Neutrophil (primary cell): ENCODE measurements at regions not wholly inside any gene's neighbourhood (a gene's known extent, or its start where the extent isn't known, plus 50 kb on each side); places are given as distances from the start of the nearest gene placed in this dataset.
"Not testable (repeated sequence)": the region's sequence is repeated elsewhere in the genome, so short reads cannot be mapped to it uniquely, and the experiment has no call there.

Experiments
- H3K27ac ChIP-seq: fragments of 200-600 bp; sonication (generic); 2 replicates; pipeline ENCODE4 v1.5.1; 2016; ENCODE audit warnings: mild to moderate bottlenecking, moderate library complexity
- H3K27me3 ChIP-seq: fragments of 200-600 bp; sonication (generic); 2 replicates; pipeline ENCODE4 v1.6.0; 2016; ENCODE audit warnings: mild to moderate bottlenecking
- H3K36me3 ChIP-seq: fragments of 200-600 bp; sonication (generic); 2 replicates; pipeline ENCODE4 v1.5.1; 2017
- H3K4me1 ChIP-seq, 2 experiments: fragments of 200-600 bp in 1 of 2; sonication (generic) in 1 of 2; 1 replicate in 1 of 2; 2 replicates in 1 of 2; pipeline versions ENCODE4 v1.5.1 to v1.6.1; 2013 to 2016; ENCODE audit warnings: low read depth in 1 of 2, low read length in 1 of 2, mild to moderate bottlenecking in 1 of 2, moderate library complexity in 1 of 2; ENCODE audit not compliant: control insufficient read depth in 1 of 2, insufficient read depth in 1 of 2
- H3K4me3 ChIP-seq, 2 experiments: fragments of 200-600 bp in 1 of 2; sonication (generic) in 1 of 2; 1 replicate in 1 of 2; 2 replicates in 1 of 2; pipeline ENCODE4 v1.5.1; 2013 to 2016; ENCODE audit warnings: low read depth in 1 of 2, low read length in 1 of 2, mild to moderate bottlenecking in 1 of 2, moderate library complexity in 1 of 2
- H3K9me3 ChIP-seq: fragments of 200-600 bp; sonication (generic); 2 replicates; pipeline ENCODE4 v1.5.1; 2016
- CTCF ChIP-seq: fragments of 200-600 bp; sonication (generic); IDR thresholded peaks from 2 replicates; pipeline ENCODE4 v1.5.1; 2016; ENCODE audit warnings: antibody characterized with exemption

GRCh38 chr16:29313559-29314048 lies 92.9 kb downstream of the NPIPB11 start:
- TF ChIP-seq CTCF = no peak
- H3K27ac ChIP-seq = no peak overlapping the region
- peaks cover 29% of the 10 kb centered on the region for H3K36me3 ChIP-seq
- H3K9me3 ChIP-seq = no peaks in the 10 kb centered on the region
- no peak overlapping the region for H3K4me3 ChIP-seq
- H3K4me1 ChIP-seq = peaks cover 5 to 8% of the 10 kb centered on the region in 2 experiments
- no peaks in the 10 kb centered on the region for H3K27me3 ChIP-seq

DNA sequence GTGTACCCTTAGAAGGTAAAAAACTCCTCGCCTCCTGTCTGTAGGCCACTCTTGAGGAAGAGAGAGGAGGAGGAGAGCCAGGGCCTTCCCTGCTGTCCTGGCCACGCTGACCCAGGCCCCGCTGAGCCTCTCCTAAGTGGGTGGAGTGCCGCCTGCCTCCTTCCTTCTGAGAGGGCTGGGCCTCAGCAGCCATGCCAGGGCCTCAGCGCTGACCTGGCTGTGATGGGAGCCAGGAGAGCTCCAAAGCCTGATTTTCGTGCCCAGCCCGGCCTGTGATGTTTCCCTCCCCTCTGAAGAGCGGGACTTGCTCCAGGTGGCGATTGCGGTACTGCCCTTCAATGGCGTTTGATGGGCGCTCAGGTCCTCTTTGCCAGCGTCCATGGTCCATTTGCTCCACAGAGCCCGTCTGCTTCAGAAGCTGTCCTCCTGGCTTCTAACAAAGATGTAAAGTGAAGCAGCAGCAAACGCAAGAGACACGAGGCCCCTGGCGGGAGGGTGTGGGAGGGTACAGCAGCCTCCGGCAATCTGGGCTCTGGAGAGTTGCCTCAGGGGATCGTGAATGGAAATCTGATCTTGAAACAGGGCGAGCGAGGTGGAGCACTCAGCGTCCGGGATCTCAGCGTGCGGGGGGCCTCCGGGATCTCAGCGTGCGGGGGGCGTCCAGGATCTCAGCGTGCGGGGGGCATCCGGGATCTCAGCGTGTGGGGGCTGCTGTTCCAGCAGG lies 93.5 kb downstream of the NPIPB11 start:
- no peaks in the 10 kb centered on the region for H3K9me3 ChIP-seq
- H3K27ac ChIP-seq = no peak overlapping the region
- TF ChIP-seq CTCF = no peak
- H3K27me3 ChIP-seq = no peaks in the 10 kb centered on the region
- H3K4me3 ChIP-seq = no peak overlapping the region
- H3K4me1 ChIP-seq = peaks cover 0 to 2% of the 10 kb centered on the region in 2 experiments
- H3K36me3 ChIP-seq = peaks cover 29% of the 10 kb centered on the region

DNA sequence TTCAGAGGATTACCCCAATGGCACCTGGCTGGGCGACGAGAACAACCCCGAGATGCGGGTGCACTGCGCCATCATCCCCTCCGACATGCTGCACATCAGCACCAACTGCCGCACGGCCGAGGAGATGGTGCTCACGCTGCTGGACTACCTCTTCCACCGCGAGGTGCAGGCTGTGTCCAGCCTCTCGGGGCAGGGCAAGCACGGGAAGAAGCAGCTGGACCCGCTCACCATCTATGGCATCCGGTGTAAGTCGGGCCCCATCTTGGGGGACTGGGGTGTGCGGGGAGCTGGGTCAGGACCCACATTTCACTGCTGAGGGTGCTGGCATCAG lies 94.2 kb downstream of the NPIPB11 start:
- not testable (repeated sequence) for H3K27ac ChIP-seq, H3K27me3 ChIP-seq, H3K4me3 ChIP-seq, H3K9me3 ChIP-seq, H3K4me1 ChIP-seq
- H3K36me3 ChIP-seq = peaks cover 29% of the 10 kb centered on the region

- Histone ChIP-seq H3K4me1 (no peaks in the 10 kb centered on the region), H3K4me3 (no peak overlapping the region), H3K36me3 (peaks cover 29% of the 10 kb centered on the region), H3K27me3 (no peaks in the 10 kb centered on the region), H3K9me3 (no peaks in the 10 kb centered on the region), H3K27ac (no peak overlapping the region)
- TF ChIP-seq CTCF = no peak
Observed at GRCh38 chr16:29311461-29312344, 94.8 kb downstream of the NPIPB11 start.

- peaks cover 31% of the 10 kb centered on the region for H3K36me3 ChIP-seq
- no peak for TF ChIP-seq CTCF
- no peaks in the 10 kb centered on the region for H3K27me3 ChIP-seq
- no peaks in the 10 kb centered on the region for H3K4me1 ChIP-seq
- H3K27ac ChIP-seq = no peak overlapping the region
- H3K4me3 ChIP-seq = no peak overlapping the region
- no peaks in the 10 kb centered on the region for H3K9me3 ChIP-seq
Observed at GRCh38 chr16:29310852-29311314, 95.6 kb downstream of the NPIPB11 start.

DNA sequence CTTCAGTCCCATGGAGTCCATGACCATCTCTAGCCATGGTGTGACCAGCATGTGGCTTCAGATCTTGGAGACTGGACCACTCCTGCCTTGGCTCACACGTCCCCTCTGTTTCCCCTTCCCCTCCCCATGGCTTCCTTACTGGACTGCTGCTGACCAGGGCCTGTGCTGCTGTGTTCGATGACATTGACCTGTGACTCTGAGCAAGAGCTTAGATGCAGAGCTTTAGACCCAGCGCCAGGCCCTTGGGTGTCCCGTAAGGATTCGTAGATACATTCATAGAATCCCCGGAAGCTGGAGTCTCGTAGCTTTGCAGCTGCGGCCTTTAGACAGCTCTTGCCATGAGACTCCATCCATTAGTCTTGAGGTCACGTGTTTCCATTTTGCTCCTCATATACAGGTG lies 96.3 kb downstream of the NPIPB11 start:
- H3K9me3 ChIP-seq, H3K27me3 ChIP-seq, H3K4me1 ChIP-seq, H3K27ac ChIP-seq, H3K4me3 ChIP-seq: not testable (repeated sequence)
- H3K36me3 ChIP-seq = peaks cover 28% of the 10 kb centered on the region

DNA sequence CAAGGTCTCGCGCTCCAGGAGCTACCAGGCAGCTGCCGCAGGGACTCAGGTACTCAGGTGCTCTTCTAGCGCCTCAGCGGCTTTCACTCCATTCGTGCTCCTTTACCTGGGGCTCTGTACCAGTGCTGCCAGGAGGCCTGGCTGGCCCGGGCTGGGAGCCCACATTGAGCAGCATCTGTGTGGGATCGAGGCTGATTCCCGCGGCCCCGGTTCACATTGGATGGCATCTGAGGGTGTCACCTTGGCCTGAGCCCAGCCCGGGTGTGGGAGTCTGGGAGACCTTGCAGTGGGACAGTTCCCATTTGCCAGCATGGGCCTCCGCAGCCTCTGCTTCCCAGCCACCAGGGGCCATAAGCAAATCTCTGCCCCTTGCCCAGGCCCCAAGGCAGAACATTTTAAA lies 96.9 kb downstream of the NPIPB11 start:
- H3K4me3 ChIP-seq, H3K4me1 ChIP-seq, H3K9me3 ChIP-seq, H3K27ac ChIP-seq, H3K27me3 ChIP-seq: not testable (repeated sequence)
- peaks cover 29% of the 10 kb centered on the region for H3K36me3 ChIP-seq
